Adipocyte (in vitro differentiated cells): ENCODE measurements at regions not wholly inside any gene's neighbourhood (a gene's known extent, or its start where the extent isn't known, plus 50 kb on each side); places are given as distances from the start of the nearest gene placed in this dataset.

Experiments
- DNase-seq: peaks from one replicate; pipeline ENCODE4 v3.0.0-alpha.2; 2015; ENCODE audit warnings: low read depth
- H3K27me3 ChIP-seq: replicated peaks from 2 replicates; pipeline ENCODE4 v1.7.0; 2013; ENCODE audit warnings: mild to moderate bottlenecking, low read length, moderate library complexity; ENCODE audit not compliant: control insufficient read depth, insufficient read depth
- H3K36me3 ChIP-seq: 2 replicates; pipeline ENCODE4 v1.7.0; 2013; ENCODE audit warnings: low read length, mild to moderate bottlenecking, moderate library complexity; ENCODE audit not compliant: control insufficient read depth, insufficient read depth, severe bottlenecking
- H3K4me1 ChIP-seq: 2 replicates; pipeline ENCODE4 v1.7.0; 2013; ENCODE audit warnings: mild to moderate bottlenecking, low read length, moderate library complexity; ENCODE audit not compliant: control insufficient read depth, insufficient read depth
- H3K4me3 ChIP-seq: 2 replicates; pipeline ENCODE4 v1.7.0; 2013; ENCODE audit warnings: mild to moderate bottlenecking, low read length, moderate library complexity
- H3K9ac ChIP-seq: 2 replicates; pipeline ENCODE4 v1.7.0; 2013; ENCODE audit warnings: mild to moderate bottlenecking, low read length, moderate library complexity
- H3K9me3 ChIP-seq: 2 replicates; pipeline ENCODE4 v1.7.0; 2013; ENCODE audit warnings: mild to moderate bottlenecking, low read length, moderate library complexity; ENCODE audit not compliant: control insufficient read depth

DNA sequence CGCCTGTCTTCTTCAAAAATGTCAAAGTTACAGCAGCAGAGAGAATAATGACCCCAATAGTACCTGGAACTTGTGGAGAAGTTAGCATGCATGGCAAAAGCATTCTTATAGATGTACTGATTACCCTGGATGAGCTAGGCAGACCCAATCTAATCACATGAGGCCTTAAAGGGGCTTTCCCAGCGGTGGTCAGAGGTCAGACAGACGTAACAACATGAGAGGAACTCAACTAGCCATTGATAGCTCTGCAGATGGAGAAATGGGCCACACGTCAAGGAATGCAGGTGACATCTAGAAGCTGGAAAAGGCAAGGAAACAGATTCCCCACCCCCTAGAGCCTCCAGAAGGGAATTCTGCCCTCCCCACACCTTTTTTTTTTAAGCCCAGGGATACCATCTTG, 156.8 kb upstream of the ARID1B start:
- Histone ChIP-seq H3K4me1 (no peaks in the 10 kb centered on the region), H3K9ac (no peak overlapping the region), H3K4me3 (no peak overlapping the region), H3K36me3 (no peaks in the 10 kb centered on the region), H3K9me3 (no peaks in the 10 kb centered on the region), H3K27me3 (peaks cover 2% of the 10 kb centered on the region)
- no peak for DNase-seq

DNA sequence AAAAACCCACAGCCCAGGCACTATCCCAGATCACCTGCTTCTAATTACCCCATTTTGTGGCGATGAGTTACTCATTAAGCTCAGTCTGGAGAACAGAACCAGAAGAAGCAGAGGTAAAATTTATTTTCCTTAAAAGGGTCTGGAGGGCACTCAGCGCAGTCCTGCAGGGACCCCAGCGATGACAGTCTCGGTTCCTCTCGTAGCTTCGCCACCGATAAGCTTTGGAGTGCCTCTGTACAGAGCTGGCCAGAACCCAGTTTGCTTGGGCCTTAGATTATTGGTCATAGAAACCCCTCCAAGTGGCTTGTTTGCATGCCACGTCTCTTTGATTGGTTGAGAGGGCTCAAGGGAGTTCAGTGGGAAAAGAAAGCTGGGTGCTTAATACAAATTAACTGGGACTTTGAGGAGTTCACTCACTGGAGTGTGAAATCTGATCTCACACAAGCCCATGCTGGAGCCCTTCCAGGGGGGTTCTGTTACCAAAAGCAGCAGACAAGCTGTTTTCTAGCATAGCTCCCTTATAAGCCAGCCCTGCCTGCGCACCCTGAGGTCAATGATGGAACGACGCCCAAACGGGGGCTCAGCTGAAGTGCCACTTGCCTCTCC, 158.5 kb upstream of the ARID1B start:
- Histone ChIP-seq H3K4me1 (no peaks in the 10 kb centered on the region), H3K9me3 (peaks cover 13% of the 10 kb centered on the region), H3K4me3 (peak overlapping the region; percentile 20), H3K36me3 (no peaks in the 10 kb centered on the region), H3K9ac (no peak overlapping the region), H3K27me3 (peaks cover 2% of the 10 kb centered on the region)
- DNase-seq = no peak

DNA sequence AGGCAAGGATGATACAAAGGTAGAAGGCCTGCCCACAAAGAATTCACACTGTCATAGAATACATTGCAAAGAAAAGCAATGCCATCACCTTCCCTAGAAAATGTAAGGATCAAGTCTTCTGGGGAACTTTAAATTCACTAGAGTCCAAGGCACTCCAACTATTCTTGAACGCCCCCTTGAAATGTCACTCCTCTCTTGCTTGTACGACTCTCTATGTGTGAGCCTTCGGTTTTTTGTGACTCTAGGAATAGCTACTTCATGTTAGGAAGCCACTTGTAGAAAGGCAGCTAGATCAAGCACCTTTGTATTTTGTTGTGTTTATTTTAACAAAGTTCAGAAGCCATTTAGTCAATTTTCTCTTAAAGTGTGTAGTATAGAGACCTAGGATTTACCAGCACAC, 159.2 kb upstream of the ARID1B start:
- H3K9me3 ChIP-seq = peaks cover 21% of the 10 kb centered on the region
- no peak overlapping the region for H3K9ac ChIP-seq
- DNase-seq = no peak

DNA sequence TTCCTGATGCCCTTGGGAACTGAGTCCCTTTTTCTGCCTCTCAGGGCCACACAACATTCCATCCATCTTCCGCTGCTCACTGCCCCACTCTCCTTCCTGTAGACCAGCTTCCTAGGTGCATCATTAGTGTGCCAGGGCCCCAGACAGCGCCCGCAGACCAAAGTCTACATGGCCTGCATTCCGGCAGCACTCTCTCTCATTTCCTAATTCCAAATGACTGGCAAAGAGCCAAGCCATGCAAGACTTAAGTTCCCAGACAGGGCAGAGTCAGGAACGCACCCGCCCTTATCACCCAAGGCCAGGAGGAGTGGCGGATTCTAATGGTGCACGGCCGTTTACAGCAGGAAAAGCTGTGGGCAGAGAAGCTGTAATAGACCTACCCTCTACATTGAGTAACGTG, 159.8 kb upstream of the ARID1B start:
- Histone ChIP-seq H3K36me3 (no peaks in the 10 kb centered on the region), H3K4me3 (no peak overlapping the region), H3K4me1 (no peaks in the 10 kb centered on the region), H3K27me3 (peaks cover 2% of the 10 kb centered on the region), H3K9ac (no peak overlapping the region), H3K9me3 (peaks cover 27% of the 10 kb centered on the region)
- DNase-seq = no peak

More for the DNA sequence above, 159.2 kb upstream of the ARID1B start:
- Histone ChIP-seq H3K4me1 (no peaks in the 10 kb centered on the region), H3K4me3 (no peak overlapping the region), H3K27me3 (peaks cover 2% of the 10 kb centered on the region), H3K36me3 (no peaks in the 10 kb centered on the region)

DNA sequence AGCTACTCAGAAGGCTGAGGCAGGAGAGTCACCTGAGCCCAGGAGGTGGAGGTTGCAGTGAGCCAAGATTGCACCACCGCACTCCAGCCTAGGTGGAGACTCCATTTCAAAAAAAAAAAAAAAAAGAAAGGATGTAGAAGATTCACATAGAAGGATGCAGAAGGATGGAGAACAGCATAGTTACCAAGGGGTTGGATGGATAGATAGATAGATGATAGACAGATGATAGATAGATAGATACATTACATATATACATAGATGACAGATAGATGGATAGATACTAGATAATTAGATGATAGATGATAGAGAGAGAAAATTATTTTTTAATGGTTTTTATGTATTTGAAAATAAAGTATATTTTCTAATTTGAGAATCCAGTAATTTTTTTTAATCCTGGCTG, 160.7 kb upstream of the ARID1B start:
- H3K4me3 ChIP-seq = no peak overlapping the region
- H3K9me3 ChIP-seq = peaks cover 35% of the 10 kb centered on the region
- H3K27me3 ChIP-seq = peaks cover 2% of the 10 kb centered on the region
- no peaks in the 10 kb centered on the region for H3K4me1 ChIP-seq
- H3K36me3 ChIP-seq = no peaks in the 10 kb centered on the region
- DNase-seq = no peak
- H3K9ac ChIP-seq = no peak overlapping the region

DNA sequence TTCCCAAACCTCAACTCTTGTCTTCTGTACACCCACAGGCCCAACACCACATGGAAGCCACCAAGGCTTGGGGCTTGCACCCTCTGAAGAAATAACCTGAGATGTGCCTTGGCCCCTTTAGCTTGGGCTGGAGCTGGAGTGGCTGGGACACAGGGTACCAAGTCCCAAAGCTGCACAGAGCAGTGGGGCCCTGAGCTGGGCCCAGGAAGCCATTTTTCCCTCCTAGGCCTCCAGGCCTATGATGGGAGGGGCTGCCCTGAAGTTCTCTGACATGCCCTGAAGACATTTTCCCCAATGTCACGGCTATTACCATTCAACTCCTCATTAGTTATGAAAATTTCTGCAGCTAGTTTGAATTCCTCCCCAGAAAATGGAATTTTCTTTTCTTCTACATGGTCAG, 163.2 kb upstream of the ARID1B start:
- no peak for DNase-seq

GRCh38 chr6:156612361-156612760, 164.8 kb upstream of the ARID1B start:
- Histone ChIP-seq H3K9ac (no peak overlapping the region), H3K9me3 (peaks cover 39% of the 10 kb centered on the region), H3K27me3 (no peaks in the 10 kb centered on the region), H3K36me3 (no peaks in the 10 kb centered on the region), H3K4me3 (no peak overlapping the region), H3K4me1 (no peaks in the 10 kb centered on the region)
- DNase-seq = no peak

More for the DNA sequence above, 163.2 kb upstream of the ARID1B start:
- H3K4me3 ChIP-seq = no peak overlapping the region
- peaks cover under 1% of the 10 kb centered on the region for H3K27me3 ChIP-seq
- H3K9me3 ChIP-seq = peaks cover 39% of the 10 kb centered on the region
- H3K36me3 ChIP-seq = no peaks in the 10 kb centered on the region
- H3K4me1 ChIP-seq = no peaks in the 10 kb centered on the region
- H3K9ac ChIP-seq = no peak overlapping the region

DNA sequence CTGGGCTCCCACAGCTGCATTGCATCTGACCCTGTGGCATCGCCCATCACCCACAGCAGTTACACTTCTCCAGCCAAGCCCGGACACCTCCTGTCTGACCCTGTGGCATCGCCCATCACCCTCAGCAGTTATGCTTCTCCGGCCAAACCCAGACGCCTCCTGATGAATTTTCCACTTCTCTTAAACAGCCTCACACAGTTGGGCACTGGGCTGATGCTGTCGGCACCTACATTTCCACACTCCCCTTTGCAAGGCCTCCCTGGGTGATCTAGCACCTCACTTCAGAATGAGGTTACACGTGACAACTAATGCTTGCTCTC, 175.2 kb upstream of the ARID1B start:
- Histone ChIP-seq H3K9me3 (no peaks in the 10 kb centered on the region), H3K27me3 (peaks cover 4% of the 10 kb centered on the region), H3K4me1 (peaks cover 15% of the 10 kb centered on the region), H3K9ac (no peak overlapping the region), H3K36me3 (no peaks in the 10 kb centered on the region), H3K4me3 (no peak overlapping the region)
- DNase-seq = no peak

DNA sequence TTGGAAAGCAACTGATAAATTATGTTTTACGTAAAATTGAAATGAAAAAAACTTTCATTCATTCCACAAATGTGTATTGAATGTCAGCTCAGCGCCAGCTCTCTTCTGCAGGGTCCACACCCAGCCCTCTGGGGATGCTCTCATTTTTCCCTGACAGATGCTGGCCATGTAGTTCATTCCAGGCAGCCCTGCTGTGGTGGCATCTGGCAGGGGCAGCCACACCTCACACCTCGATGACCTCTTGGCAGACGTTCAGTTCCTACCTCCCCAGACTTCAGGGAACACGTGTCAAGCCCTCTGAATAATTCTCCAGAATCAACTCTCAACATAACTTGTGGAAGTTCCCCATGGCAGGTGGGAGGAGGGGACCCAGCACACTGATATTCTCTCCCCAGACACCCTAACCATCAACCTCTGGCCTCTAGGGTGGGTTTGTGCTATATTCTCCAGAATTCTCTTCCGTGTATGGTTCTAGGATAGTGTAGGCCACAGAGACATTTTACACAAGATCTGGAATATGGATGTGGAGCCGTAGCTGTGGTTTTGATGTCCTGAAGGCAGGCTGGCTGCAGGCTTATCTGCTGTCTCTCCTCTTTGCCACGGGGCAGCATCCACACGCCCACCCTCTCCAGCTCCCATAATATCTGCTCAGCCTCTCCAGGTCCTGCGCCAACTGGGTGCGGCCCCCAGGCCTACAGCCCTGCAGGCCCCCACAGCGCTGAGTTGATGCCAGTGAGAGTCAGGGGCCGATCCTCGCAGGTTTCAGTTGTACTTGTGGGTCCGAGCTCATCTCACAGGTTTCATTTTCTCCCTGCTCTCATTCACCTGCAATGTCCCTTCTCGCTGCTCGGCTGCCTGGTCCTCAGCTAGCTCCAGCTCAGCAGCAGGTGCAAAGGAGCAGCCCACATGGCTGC, 175.8 kb upstream of the ARID1B start:
- Histone ChIP-seq H3K27me3 (peaks cover 4% of the 10 kb centered on the region), H3K9ac (no peak overlapping the region), H3K4me3 (no peak overlapping the region), H3K36me3 (no peaks in the 10 kb centered on the region), H3K9me3 (no peaks in the 10 kb centered on the region), H3K4me1 (peaks cover 15% of the 10 kb centered on the region)
- no peak for DNase-seq

DNA sequence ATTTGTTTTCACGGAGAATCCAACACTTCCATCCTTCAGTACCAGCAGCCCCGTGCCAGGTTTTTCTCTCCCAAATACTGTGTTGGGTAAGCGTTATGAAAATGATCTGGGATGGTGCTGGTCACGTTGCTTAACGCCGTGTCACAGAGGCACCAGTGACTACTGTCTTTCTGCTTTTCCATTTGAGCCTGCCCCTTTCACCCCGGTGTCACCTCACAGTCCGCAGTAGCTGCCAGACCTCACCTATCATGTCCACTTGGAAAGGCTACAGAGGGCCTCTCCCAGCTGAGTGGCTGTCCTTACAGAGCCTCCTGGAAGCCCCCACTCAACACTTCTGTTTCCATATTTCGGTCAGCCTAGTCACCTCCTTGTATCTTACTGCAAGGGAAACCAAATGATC, 176.5 kb upstream of the ARID1B start:
- Histone ChIP-seq H3K9ac (no peak overlapping the region), H3K9me3 (no peaks in the 10 kb centered on the region), H3K4me3 (no peak overlapping the region), H3K4me1 (peaks cover 15% of the 10 kb centered on the region), H3K36me3 (no peaks in the 10 kb centered on the region), H3K27me3 (peaks cover 4% of the 10 kb centered on the region)
- no peak for DNase-seq

- no peak overlapping the region for H3K9ac ChIP-seq
- no peak for DNase-seq
- peaks cover 4% of the 10 kb centered on the region for H3K27me3 ChIP-seq
- no peak overlapping the region for H3K4me3 ChIP-seq
- H3K36me3 ChIP-seq = no peaks in the 10 kb centered on the region
- no peaks in the 10 kb centered on the region for H3K9me3 ChIP-seq
- peaks cover 15% of the 10 kb centered on the region for H3K4me1 ChIP-seq
Observed at GRCh38 chr6:156599978-156600590, 177.1 kb upstream of the ARID1B start.
